Endothelial cell of umbilical vein (primary cell): ENCODE measurements at regions not wholly inside any gene's neighbourhood (a gene's known extent, or its start where the extent isn't known, plus 50 kb on each side); places are given as distances from the start of the nearest gene placed in this dataset.

Experiments
- BruUV-seq: library from RNA; stranded (reverse); fragments of 400-500 nt; replicated peaks from 2 replicates; lab custom pipeline; 2021; lab: Mats Ljungman, UMichigan
- CTCF ChIA-PET: fragments of 300-600, 350-600 bp; sonication (Branson Sonifier 250); formaldehyde crosslinking; loops from one replicate; lab custom pipeline; 2021; ENCODE audit warnings: antibody characterized with exemption, inconsistent platforms; lab: Charles Lee
- POLR2A ChIA-PET: fragments of 300-600, 350-600 bp; sonication (Branson Sonifier 250); formaldehyde crosslinking; loops from one replicate; lab custom pipeline; 2021; ENCODE audit warnings: antibody characterized with exemption, inconsistent platforms; lab: Charles Lee
- DNase-seq: peaks from one replicate; pipeline ENCODE4 v3.0.0-alpha.2; 2011; ENCODE audit warnings: low read depth, low spot score
- FAIRE-seq: peaks from 2 replicates; lab custom pipeline; 2011; peaks lifted over from hg19 to GRCh38; lab: Jason Lieb, UNC
- H2AFZ ChIP-seq: 2 replicates; pipeline ENCODE4 v1.6.0; 2012; ENCODE audit warnings: low read depth, low read length, control low read depth, inconsistent platforms
- H3K27ac ChIP-seq: 2 replicates; pipeline ENCODE4 v1.5.1; 2011; ENCODE audit warnings: low read depth, mild to moderate bottlenecking, control low read depth, low read length, moderate library complexity; ENCODE audit not compliant: insufficient read depth
- H3K27me3 ChIP-seq, 2 experiments: 2 replicates each; pipeline versions ENCODE4 v1.6.0 to v1.6.1; 2011; ENCODE audit warnings: low read length in 2 of 2, mixed read lengths in 1 of 2; ENCODE audit not compliant: control insufficient read depth in 2 of 2, insufficient read depth in 2 of 2
- H3K36me3 ChIP-seq, 2 experiments: 2 replicates in 1 of 2; 3 replicates in 1 of 2; pipeline ENCODE4 v1.5.1; 2011; ENCODE audit warnings: low read length in 2 of 2, mild to moderate bottlenecking in 1 of 2, moderate library complexity in 1 of 2; ENCODE audit not compliant: control insufficient read depth in 2 of 2, insufficient read depth in 2 of 2; ENCODE audit errors: extremely low read depth in 1 of 2
- H3K4me1 ChIP-seq: 3 replicates; pipeline ENCODE4 v1.5.1; 2011; ENCODE audit warnings: mild to moderate bottlenecking, low read length; ENCODE audit not compliant: control insufficient read depth, insufficient read depth; ENCODE audit errors: extremely low read depth
- H3K4me2 ChIP-seq: 2 replicates; pipeline ENCODE4 v1.6.1; 2011; ENCODE audit warnings: low read length, control low read depth, mixed read lengths; ENCODE audit not compliant: insufficient read depth
- H3K4me3 ChIP-seq, 3 experiments: fragments of 200-600 bp in 1 of 3; sonication (generic), shearing (Covaris generic) in 1 of 3; replicated peaks in 1 of 3; 2 replicates each; pipeline ENCODE4 v1.5.1; 2011 to 2016; ENCODE audit warnings: control low read depth in 3 of 3, low read length in 3 of 3, mild to moderate bottlenecking in 2 of 3, inconsistent platforms in 1 of 3, low read depth in 1 of 3, moderate library complexity in 1 of 3; ENCODE audit not compliant: insufficient read depth in 1 of 3
- H3K79me2 ChIP-seq: 2 replicates; pipeline ENCODE4 v1.6.0; 2012; ENCODE audit warnings: low read length, inconsistent platforms; ENCODE audit not compliant: control insufficient read depth, insufficient read depth
- H3K9ac ChIP-seq: replicated peaks from 2 replicates; pipeline ENCODE3; 2011; ENCODE audit warnings: low read length, control low read depth; ENCODE audit not compliant: insufficient read depth; ENCODE audit errors: extremely low read depth
- H3K9me1 ChIP-seq: replicated peaks from 3 replicates; pipeline ENCODE4 v1.6.0; 2011; ENCODE audit warnings: mild to moderate bottlenecking, low read length; ENCODE audit not compliant: control insufficient read depth, insufficient read depth; ENCODE audit errors: extremely low read depth
- H3K9me3 ChIP-seq: replicated peaks from 2 replicates; pipeline ENCODE4 v1.5.1; 2012; ENCODE audit warnings: low read length, inconsistent platforms; ENCODE audit not compliant: control insufficient read depth, insufficient read depth
- H4K20me1 ChIP-seq: replicated peaks from 2 replicates; pipeline ENCODE3; 2011; ENCODE audit warnings: mild to moderate bottlenecking, low read length; ENCODE audit not compliant: control insufficient read depth, insufficient read depth; ENCODE audit errors: extremely low read depth
- CTCF ChIP-seq, 2 donors: IDR thresholded peaks; 1 replicate in 1 of 2; 2 replicates in 1 of 2; pipeline ENCODE4 v1.5.1; 2011; ENCODE audit warnings: low read length in 2 of 2, mild to moderate bottlenecking in 2 of 2, moderate library complexity in 2 of 2, control low read depth in 1 of 2, inconsistent platforms in 1 of 2, low read depth in 1 of 2; ENCODE audit not compliant: insufficient read depth in 1 of 2; ENCODE audit errors: extremely low read depth in 1 of 2
- EZH2 ChIP-seq: IDR thresholded peaks from 2 replicates; pipeline ENCODE4 v1.6.1; 2012; ENCODE audit warnings: borderline replicate concordance, low read depth, mild to moderate bottlenecking, moderate library complexity, low read length, inconsistent platforms; ENCODE audit not compliant: severe bottlenecking
- FOS ChIP-seq: IDR thresholded peaks from 2 replicates; pipeline ENCODE4 v1.6.1; 2011; ENCODE audit warnings: mild to moderate bottlenecking, low read length, moderate library complexity, borderline replicate concordance; ENCODE audit not compliant: insufficient read depth
- GATA2 ChIP-seq: IDR thresholded peaks from 2 replicates; pipeline ENCODE4 v1.7.0; 2011; ENCODE audit warnings: low read depth, mild to moderate bottlenecking, moderate library complexity, mixed read lengths, low read length; ENCODE audit not compliant: insufficient read length, insufficient read depth
- JUN ChIP-seq: IDR thresholded peaks from 2 replicates; pipeline ENCODE4 v1.6.1; 2011; ENCODE audit warnings: borderline replicate concordance, low read depth; ENCODE audit not compliant: insufficient read length, insufficient read depth
- MAX ChIP-seq: IDR thresholded peaks from 2 replicates; pipeline ENCODE4 v1.6.1; 2011; ENCODE audit not compliant: insufficient read depth, insufficient read length
- POLR2A ChIP-seq: IDR thresholded peaks from 2 replicates; pipeline ENCODE4 v1.6.1; 2012; ENCODE audit warnings: low read depth, mild to moderate bottlenecking, control low read depth, low read length
- POLR2AphosphoS5 ChIP-seq: IDR thresholded peaks from 2 replicates; pipeline ENCODE4 v1.6.1; 2012; ENCODE audit warnings: low read depth, mild to moderate bottlenecking, control low read depth, low read length, moderate library complexity; ENCODE audit not compliant: insufficient read depth
- dilution Hi-C: fragments of 300-500 bp; cut with MboI; formaldehyde crosslinking; loops from one replicate; pipeline ENCODE4 v1.15.0; 2019; ENCODE audit warnings: low sequenced_read_pairs; ENCODE audit not compliant: extremely low pct_ligation_motif_present
- intact Hi-C: fragments of 100-400 bp; cut with micrococcal nuclease; formaldehyde crosslinking; loops from one replicate; pipeline ENCODE4 v1.10.0; 2022

DNA sequence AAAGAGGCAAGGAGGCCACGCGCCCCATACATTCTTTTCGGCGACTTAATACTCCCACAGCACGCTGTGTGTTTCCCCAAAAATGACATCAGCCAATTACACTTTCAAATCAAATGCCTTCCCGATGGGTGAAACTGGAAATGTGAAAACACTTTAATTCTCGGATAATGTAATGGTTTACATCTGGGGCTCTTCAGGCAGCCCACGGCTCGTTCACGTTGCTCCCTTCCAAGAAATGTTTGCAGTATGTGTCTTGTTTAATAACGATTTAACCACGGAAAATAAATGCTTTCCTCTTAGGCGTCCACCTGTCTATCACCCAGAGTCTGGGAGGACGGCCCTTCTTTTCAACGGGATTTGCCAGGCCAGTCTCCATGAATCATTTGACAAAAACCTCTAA is 272.5 kb downstream of the SHOX start:
- Histone ChIP-seq H3K4me3 (no peak overlapping the region), H3K9me1 (no peaks in the 10 kb centered on the region), H3K36me3 (no peaks in the 10 kb centered on the region), H3K79me2 (no peaks in the 10 kb centered on the region), H3K4me1 (no peaks in the 10 kb centered on the region), H2AFZ (no peak overlapping the region), H4K20me1 (no peaks in the 10 kb centered on the region), H3K9ac (no peak overlapping the region), H3K27me3 (no peaks in the 10 kb centered on the region), H3K4me2 (no peak overlapping the region), H3K27ac (no peak overlapping the region), H3K9me3 (no peaks in the 10 kb centered on the region)
- intact Hi-C loops (no loop called here), dilution Hi-C loops (no loop called here)
- DNase-seq (no peak), FAIRE-seq (no peak)
- CTCF ChIA-PET: no interaction called here
- TF ChIP-seq GATA2: no peak
- no peak for TF ChIP-seq POLR2AphosphoS5
- BruUV-seq: no TSS peak
- POLR2A ChIA-PET: no interaction called here

DNA sequence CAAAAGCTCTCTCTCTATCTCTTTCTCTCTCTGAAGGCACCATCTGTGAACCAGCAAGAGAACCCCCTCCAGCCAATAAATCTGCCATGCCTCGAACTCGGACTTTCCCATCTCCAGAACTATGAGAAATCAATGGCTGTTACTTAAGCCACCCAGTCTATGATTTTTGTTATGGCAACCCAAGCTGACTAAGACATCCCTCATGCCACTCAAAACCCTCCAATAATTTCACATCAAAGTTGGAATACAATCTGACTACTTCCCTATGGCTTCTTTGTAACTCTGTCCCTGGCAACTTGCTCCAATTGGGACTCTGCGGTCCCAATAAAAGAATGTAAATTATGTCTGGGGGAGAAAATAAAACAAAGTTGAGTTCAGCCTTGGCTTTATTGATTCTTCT is 265.7 kb downstream of the SHOX start:
- intact Hi-C loops: no loop called here
- no TSS peak for BruUV-seq
- Histone ChIP-seq H3K4me2 (no peak overlapping the region), H3K36me3 (no peaks in the 10 kb centered on the region), H3K9me3 (peaks cover 2% of the 10 kb centered on the region), H4K20me1 (no peaks in the 10 kb centered on the region), H3K9me1 (no peaks in the 10 kb centered on the region), H3K9ac (no peak overlapping the region), H3K79me2 (no peaks in the 10 kb centered on the region), H3K27me3 (no peaks in the 10 kb centered on the region), H3K4me1 (no peaks in the 10 kb centered on the region), H2AFZ (no peak overlapping the region), H3K27ac (no peak overlapping the region), H3K4me3 (no peak overlapping the region)
- dilution Hi-C loops: no loop called here
- ChIA-PET POLR2A (no interaction called here), CTCF (no interaction called here)
- TF ChIP-seq EZH2 (no peak), POLR2A (no peak), MAX (no peak), FOS (no peak), CTCF (IDR thresholded peaks at IDR 0.05; ENCODE audit: extremely low read depth in 1 of 2, insufficient read depth in 1 of 2, low read depth in 1 of 2, low read length in 2 of 2) (no peak), GATA2 (no peak), JUN (no peak), POLR2AphosphoS5 (no peak)
- DNase-seq (no peak), FAIRE-seq (no peak)
